ENCODE measurements at regions not wholly inside any gene's neighbourhood (a gene's known extent, or its start where the extent isn't known, plus 50 kb on each side); places are given as distances from the start of the nearest gene placed in this dataset.

DNA sequence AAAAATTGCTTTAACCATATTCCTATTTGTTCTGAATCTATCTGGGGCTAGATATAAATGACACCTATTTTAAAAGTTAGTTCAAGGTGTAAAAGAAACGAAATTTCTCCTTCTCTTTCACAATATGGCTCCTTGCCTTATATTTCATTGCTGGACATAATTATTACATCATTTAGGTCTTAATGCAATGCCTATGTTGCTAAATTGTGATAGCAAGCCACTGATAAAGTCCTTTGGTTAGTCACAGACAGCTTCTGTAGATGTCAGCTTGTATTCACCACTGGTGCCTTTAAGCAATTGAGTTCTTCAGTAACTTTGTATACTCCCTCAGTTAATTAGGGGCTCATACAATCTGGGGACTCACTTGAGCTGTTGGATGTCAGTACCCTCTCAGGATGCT, 1236.6 kb downstream of the GATA3 start:
- TF ChIP-seq FOXA1 (IDR thresholded peaks at IDR 0.05) = no peak
- no peak for TF ChIP-seq CTCF (IDR thresholded peaks at IDR 0.05; ENCODE audit: low read depth, low read length, missing input control)
- TF ChIP-seq TAF1 (conservative IDR thresholded peaks at IDR 0.05) = no peak
- TF ChIP-seq, protein P1, sequence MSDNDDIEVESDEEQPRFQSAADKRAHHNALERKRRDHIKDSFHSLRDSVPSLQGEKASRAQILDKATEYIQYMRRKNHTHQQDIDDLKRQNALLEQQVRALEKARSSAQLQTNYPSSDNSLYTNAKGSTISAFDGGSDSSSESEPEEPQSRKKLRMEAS (IDR thresholded peaks at IDR 0.05) = no peak
- no peak for TF ChIP-seq JUND (IDR thresholded peaks at IDR 0.05)
- no peak for TF ChIP-seq HNF4A (conservative IDR thresholded peaks at IDR 0.05)
- TF ChIP-seq ZBTB33 (IDR thresholded peaks at IDR 0.05) = no peak
- TF ChIP-seq SP1 (IDR thresholded peaks at IDR 0.05) = no peak
